Esophagus muscularis mucosa (tissue), 3 donors: ENCODE measurements at regions not wholly inside any gene's neighbourhood (a gene's known extent, or its start where the extent isn't known, plus 50 kb on each side); places are given as distances from the start of the nearest gene placed in this dataset.

Source experiments
- CTCF ChIP-seq, 3 experiments: fragments of 200-600 bp in 2 of 3; fragments of 450-650 bp in 1 of 3; sonication (generic) in 2 of 3; IDR thresholded peaks; one replicate each; pipeline ENCODE4 v1.5.1; 2017 to 2019; ENCODE audit warnings: antibody characterized with exemption in 3 of 3, mild to moderate bottlenecking in 2 of 3, moderate library complexity in 1 of 3
- POLR2AphosphoS5 ChIP-seq, 2 donors: sonication (generic); formaldehyde crosslinking; IDR thresholded peaks; one replicate each; pipeline ENCODE4 v1.6.1; 2017; ENCODE audit warnings: antibody characterized with exemption in 2 of 2

- TF ChIP-seq CTCF (IDR thresholded peaks at IDR 0.05) = no peak
- no peak for TF ChIP-seq POLR2AphosphoS5 (IDR thresholded peaks at IDR 0.05)
These were observed 1459.3 kb downstream of the UQCRFS1 start for GRCh38 chr19:27753622-27754021.
